H9 (cell line): ENCODE measurements at regions not wholly inside any gene's neighbourhood (a gene's known extent, or its start where the extent isn't known, plus 50 kb on each side); places are given as distances from the start of the nearest gene placed in this dataset.

Experiments used
- DNase-seq: peaks from one replicate; pipeline ENCODE4 v3.0.0-alpha.2; 2017
- H2AFZ ChIP-seq: one replicate; pipeline ENCODE4 v1.6.1; 2013; ENCODE audit warnings: mild to moderate bottlenecking, low read length, control low read depth, moderate library complexity
- H2AK5ac ChIP-seq: 2 replicates; pipeline ENCODE4 v1.6.1; 2013; ENCODE audit warnings: low read length, control low read depth, mixed read lengths; ENCODE audit not compliant: insufficient read length
- H2BK120ac ChIP-seq: one replicate; pipeline ENCODE4 v1.6.1; 2013; ENCODE audit warnings: low read depth, mild to moderate bottlenecking, low read length, control low read depth, inconsistent platforms; ENCODE audit not compliant: poor library complexity, severe bottlenecking
- H2BK12ac ChIP-seq: 2 replicates; pipeline ENCODE4 v1.6.1; 2013; ENCODE audit warnings: low read length, control low read depth, mixed read lengths, low read depth; ENCODE audit not compliant: insufficient read length
- H2BK15ac ChIP-seq: 2 replicates; pipeline ENCODE4 v1.6.1; 2013; ENCODE audit warnings: low read depth, low read length, control low read depth
- H2BK20ac ChIP-seq: one replicate; pipeline ENCODE4 v1.6.1; 2013; ENCODE audit warnings: low read depth, mild to moderate bottlenecking, low read length, control low read depth, inconsistent platforms; ENCODE audit not compliant: poor library complexity, severe bottlenecking
- H2BK5ac ChIP-seq: 2 replicates; pipeline ENCODE4 v1.6.1; 2013; ENCODE audit warnings: low read length, control low read depth, mixed read lengths; ENCODE audit not compliant: insufficient read length
- H3K14ac ChIP-seq: 2 replicates; pipeline ENCODE4 v1.6.1; 2013; ENCODE audit warnings: low read length, control low read depth; ENCODE audit not compliant: insufficient read depth
- H3K18ac ChIP-seq: 2 replicates; pipeline ENCODE4 v1.6.1; 2013; ENCODE audit warnings: low read depth, mild to moderate bottlenecking, mixed read lengths, low read length, control low read depth; ENCODE audit not compliant: insufficient read length
- H3K23ac ChIP-seq: 2 replicates; pipeline ENCODE4 v1.6.1; 2013; ENCODE audit warnings: low read length, control low read depth, mixed read lengths, low read depth; ENCODE audit not compliant: insufficient read length
- H3K23me2 ChIP-seq: 2 replicates; pipeline ENCODE4 v1.6.1; 2013; ENCODE audit warnings: low read depth, mild to moderate bottlenecking, mixed read lengths, low read length, control low read depth; ENCODE audit not compliant: insufficient read length, poor library complexity, severe bottlenecking
- H3K27ac ChIP-seq: 2 replicates; pipeline ENCODE4 v1.5.1; 2013; ENCODE audit warnings: low read length, control low read depth, mixed read lengths, low read depth; ENCODE audit not compliant: insufficient read length
- H3K27me3 ChIP-seq: 2 replicates; pipeline ENCODE4 v1.6.1; 2013; ENCODE audit warnings: low read length, control low read depth, inconsistent platforms; ENCODE audit not compliant: insufficient read depth
- H3K4ac ChIP-seq: 2 replicates; pipeline ENCODE4 v1.6.1; 2013; ENCODE audit warnings: low read depth, mild to moderate bottlenecking, control low read depth, inconsistent platforms, low read length, moderate library complexity
- H3K4me1 ChIP-seq: 2 replicates; pipeline ENCODE4 v1.6.1; 2013; ENCODE audit warnings: low read length, control low read depth, inconsistent platforms; ENCODE audit not compliant: insufficient read depth
- H3K4me2 ChIP-seq: 2 replicates; pipeline ENCODE4 v1.6.1; 2013; ENCODE audit warnings: low read length, control low read depth, mixed read lengths; ENCODE audit not compliant: insufficient read length, insufficient read depth
- H3K56ac ChIP-seq: 2 replicates; pipeline ENCODE4 v1.6.1; 2013; ENCODE audit warnings: low read depth, mild to moderate bottlenecking, mixed read lengths, low read length, control low read depth; ENCODE audit not compliant: insufficient read length
- H3K79me1 ChIP-seq: 2 replicates; pipeline ENCODE4 v1.6.1; 2013; ENCODE audit warnings: low read depth, mild to moderate bottlenecking, moderate library complexity, low read length, control low read depth, inconsistent platforms; ENCODE audit not compliant: insufficient read depth, poor library complexity, severe bottlenecking
- H3K79me2 ChIP-seq: 2 replicates; pipeline ENCODE4 v1.6.1; 2013; ENCODE audit warnings: low read length, control low read depth, inconsistent platforms; ENCODE audit not compliant: insufficient read depth
- H3K9ac ChIP-seq: 2 replicates; pipeline ENCODE4 v1.6.1; 2013; ENCODE audit warnings: low read length, control low read depth, mixed read lengths; ENCODE audit not compliant: insufficient read length; ENCODE audit errors: extremely low read depth
- H3K9me3 ChIP-seq: one replicate; pipeline ENCODE4 v1.6.1; 2013; ENCODE audit warnings: low read depth, low read length, inconsistent platforms; ENCODE audit not compliant: control insufficient read depth
- H3T11ph ChIP-seq: one replicate; pipeline ENCODE4 v1.6.1; 2013; ENCODE audit warnings: mild to moderate bottlenecking, low read length, control low read depth, inconsistent platforms
- H4K20me1 ChIP-seq: one replicate; pipeline ENCODE4 v1.6.1; 2013; ENCODE audit not compliant: control insufficient read depth, insufficient read length, insufficient read depth
- H4K5ac ChIP-seq: 2 replicates; pipeline ENCODE4 v1.6.1; 2013; ENCODE audit warnings: low read depth, mild to moderate bottlenecking, mixed read lengths, low read length, control low read depth; ENCODE audit not compliant: insufficient read length
- H4K8ac ChIP-seq: replicated peaks from 2 replicates; pipeline ENCODE4 v1.6.1; 2013; ENCODE audit warnings: low read length, control low read depth, mixed read lengths, low read depth; ENCODE audit not compliant: insufficient read length
- H4K91ac ChIP-seq: 2 replicates; pipeline ENCODE4 v1.6.1; 2013; ENCODE audit warnings: low read depth, mild to moderate bottlenecking, moderate library complexity, mixed read lengths, low read length, control low read depth; ENCODE audit not compliant: insufficient read length
- H3K27ac Mint-ChIP-seq, 3 experiments: 2 replicates in 2 of 3; 3 replicates in 1 of 3; pipeline ENCODE4 v1.8.0; 2020 to 2021; ENCODE audit warnings: mixed read lengths in 3 of 3, mild to moderate bottlenecking in 1 of 3, moderate library complexity in 1 of 3
- H3K27me3 Mint-ChIP-seq: 2 replicates; pipeline ENCODE4 v1.8.0; 2021; ENCODE audit warnings: low read depth, mild to moderate bottlenecking, moderate library complexity, mixed read lengths
- H3K36me3 Mint-ChIP-seq, 3 experiments: 2 replicates in 2 of 3; 3 replicates in 1 of 3; pipeline ENCODE4 v1.8.0; 2020 to 2021; ENCODE audit warnings: low read depth in 3 of 3, mixed read lengths in 3 of 3; ENCODE audit not compliant: insufficient read depth in 1 of 3
- H3K4me1 Mint-ChIP-seq, 2 experiments: 2 replicates each; pipeline ENCODE4 v1.8.0; 2020; ENCODE audit warnings: mixed read lengths in 2 of 2
- H3K4me3 Mint-ChIP-seq, 2 experiments: 2 replicates in 1 of 2; 3 replicates in 1 of 2; pipeline ENCODE4 v1.8.0; 2020 to 2021; ENCODE audit warnings: mild to moderate bottlenecking in 2 of 2, mixed read lengths in 2 of 2, moderate library complexity in 1 of 2
- H3K9me3 Mint-ChIP-seq, 2 experiments: 2 replicates in 1 of 2; 3 replicates in 1 of 2; pipeline ENCODE4 v1.8.0; 2020; ENCODE audit warnings: mild to moderate bottlenecking in 2 of 2, mixed read lengths in 2 of 2, moderate library complexity in 1 of 2
- TF ChIP-seq, protein P1 (sequence below): fragments of 200-600 bp; sonication (generic); conservative IDR thresholded peaks from 3 replicates; pipeline ENCODE4 v1.8.0; 2021; ENCODE audit warnings: antibody characterized with exemption, mild to moderate bottlenecking

GRCh38 chr2:193124815-193125214 lies 930.1 kb upstream of the TMEFF2 start:
- Histone ChIP-seq H3K27ac (no peak overlapping the region), H2BK20ac (no peak overlapping the region), H3K79me1 (no peaks in the 10 kb centered on the region), H3K23me2 (no peaks in the 10 kb centered on the region), H3K27me3 (no peaks in the 10 kb centered on the region), H3K14ac (no peak overlapping the region), H4K8ac (no peak overlapping the region), H3T11ph (no peak overlapping the region), H2BK120ac (no peak overlapping the region), H3K23ac (no peak overlapping the region), H2AFZ (no peak overlapping the region), H3K18ac (no peak overlapping the region), H2BK15ac (no peak overlapping the region), H3K9ac (no peak overlapping the region), H3K79me2 (no peaks in the 10 kb centered on the region), H4K5ac (no peak overlapping the region), H2BK12ac (no peak overlapping the region), H2AK5ac (no peak overlapping the region), H3K4me1 (no peaks in the 10 kb centered on the region), H4K91ac (no peak overlapping the region), H3K9me3 (no peaks in the 10 kb centered on the region), H4K20me1 (no peaks in the 10 kb centered on the region), H2BK5ac (no peak overlapping the region), H3K56ac (no peak overlapping the region), H3K4me2 (no peak overlapping the region), H3K4ac (no peak overlapping the region)
- Mint-ChIP-seq H3K27me3 (no peaks in the 10 kb centered on the region), H3K27ac (no peak overlapping the region), H3K4me1 (no peaks in the 10 kb centered on the region), H3K9me3 (no peaks in the 10 kb centered on the region), H3K36me3 (no peaks in the 10 kb centered on the region), H3K4me3 (no peak overlapping the region)
- DNase-seq = no peak
- TF ChIP-seq, protein P1, sequence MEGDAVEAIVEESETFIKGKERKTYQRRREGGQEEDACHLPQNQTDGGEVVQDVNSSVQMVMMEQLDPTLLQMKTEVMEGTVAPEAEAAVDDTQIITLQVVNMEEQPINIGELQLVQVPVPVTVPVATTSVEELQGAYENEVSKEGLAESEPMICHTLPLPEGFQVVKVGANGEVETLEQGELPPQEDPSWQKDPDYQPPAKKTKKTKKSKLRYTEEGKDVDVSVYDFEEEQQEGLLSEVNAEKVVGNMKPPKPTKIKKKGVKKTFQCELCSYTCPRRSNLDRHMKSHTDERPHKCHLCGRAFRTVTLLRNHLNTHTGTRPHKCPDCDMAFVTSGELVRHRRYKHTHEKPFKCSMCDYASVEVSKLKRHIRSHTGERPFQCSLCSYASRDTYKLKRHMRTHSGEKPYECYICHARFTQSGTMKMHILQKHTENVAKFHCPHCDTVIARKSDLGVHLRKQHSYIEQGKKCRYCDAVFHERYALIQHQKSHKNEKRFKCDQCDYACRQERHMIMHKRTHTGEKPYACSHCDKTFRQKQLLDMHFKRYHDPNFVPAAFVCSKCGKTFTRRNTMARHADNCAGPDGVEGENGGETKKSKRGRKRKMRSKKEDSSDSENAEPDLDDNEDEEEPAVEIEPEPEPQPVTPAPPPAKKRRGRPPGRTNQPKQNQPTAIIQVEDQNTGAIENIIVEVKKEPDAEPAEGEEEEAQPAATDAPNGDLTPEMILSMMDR = no peak
